ENCODE measurements at regions not wholly inside any gene's neighbourhood (a gene's known extent, or its start where the extent isn't known, plus 50 kb on each side); places are given as distances from the start of the nearest gene placed in this dataset.

GRCh38 chr19:34824686-34825085 is 51.7 kb upstream of the ZNF599 start:
- no peak for TF ChIP-seq CTCF (IDR thresholded peaks at IDR 0.05)
- TF ChIP-seq POLR2A (IDR thresholded peaks at IDR 0.05) = no peak
- no peak for TF ChIP-seq EP300 (IDR thresholded peaks at IDR 0.05)
- TF ChIP-seq POLR2AphosphoS5 (IDR thresholded peaks at IDR 0.05) = no peak
- ATAC-seq (ENCODE audit: low FRiP score in 2 of 2) (no peak), DNase-seq (no peak)
- Histone ChIP-seq H3K4me1 (no peaks in the 10 kb centered on the region), H3K9me3 (no peaks in the 10 kb centered on the region), H3K27ac (no peak overlapping the region), H3K4me3 (no peak overlapping the region), H3K27me3 (no peaks in the 10 kb centered on the region), H3K36me3 (no peaks in the 10 kb centered on the region)
- WGBS, 2 donors = 97 to 98% methylated on average over 4 of the region's 4 CpGs

All from upper lobe of left lung (tissue), 6 donors.